PC-3 (cell line): ENCODE measurements at regions not wholly inside any gene's neighbourhood (a gene's known extent, or its start where the extent isn't known, plus 50 kb on each side); places are given as distances from the start of the nearest gene placed in this dataset.

ENCODE experiments used
- ATAC-seq: fragments of 200-7000 bp; cut with Tn5 transposase; 2 replicates; pipeline ENCODE4 v1.9.1; 2020; ENCODE audit warnings: mild to moderate bottlenecking, moderate library complexity
- BruUV-seq: library from RNA; stranded (reverse); fragments of 400-500 nt; replicated peaks from 2 replicates; lab custom pipeline; 2021; lab: Mats Ljungman, UMichigan
- CTCF ChIA-PET: fragments of 300-600 bp; sonication (Branson Sonifier 250); formaldehyde crosslinking; loops from one replicate; lab custom pipeline; 2022; ENCODE audit warnings: antibody characterized with exemption; lab: Charles Lee
- POLR2A ChIA-PET: fragments of 300-600 bp; sonication (Branson Sonifier 250); formaldehyde crosslinking; loops from one replicate; lab custom pipeline; 2022; ENCODE audit warnings: antibody characterized with exemption; ENCODE audit not compliant: unreplicated experiment; lab: Charles Lee
- DNase-seq: peaks from one replicate; pipeline ENCODE4 v3.0.0-alpha.2; 2015
- H2AFZ ChIP-seq: fragments of 300-600 bp; sonication (generic); 2 replicates; pipeline ENCODE4 v1.6.0; 2016; ENCODE audit warnings: antibody characterized with exemption, low read length
- H3F3A ChIP-seq: fragments of 300-600 bp; sonication (generic); one replicate; pipeline ENCODE4 v1.6.0; 2017; ENCODE audit warnings: antibody characterized with exemption, low read length, control low read depth, mild to moderate bottlenecking; ENCODE audit not compliant: unreplicated experiment
- H3K27ac ChIP-seq: fragments of 300-600 bp; sonication (generic); 2 replicates; pipeline ENCODE4 v1.5.1; 2016; ENCODE audit warnings: mild to moderate bottlenecking, low read length
- H3K27me3 ChIP-seq: fragments of 300-600 bp; sonication (generic); 2 replicates; pipeline ENCODE4 v1.6.1; 2016; ENCODE audit warnings: low read length, mixed read lengths
- H3K36me3 ChIP-seq: fragments of 300-600 bp; sonication (generic); 2 replicates; pipeline ENCODE4 v1.6.1; 2016; ENCODE audit warnings: low read depth, mixed run types, low read length, mixed read lengths
- H3K4me1 ChIP-seq: fragments of 300-600 bp; sonication (generic); 2 replicates; pipeline ENCODE4 v1.5.1; 2016; ENCODE audit warnings: low read length; ENCODE audit not compliant: insufficient read depth
- H3K4me2 ChIP-seq: fragments of 300-600 bp; sonication (generic); 2 replicates; pipeline ENCODE4 v1.6.0; 2016; ENCODE audit warnings: low read length
- H3K4me3 ChIP-seq: fragments of 300-600 bp; sonication (generic); 2 replicates; pipeline ENCODE4 v1.5.1; 2016; ENCODE audit warnings: mild to moderate bottlenecking, low read length, mixed read lengths
- H3K79me2 ChIP-seq: fragments of 300-600 bp; sonication (generic); 2 replicates; pipeline ENCODE4 v1.6.1; 2017; ENCODE audit warnings: low read length, mixed read lengths
- H3K9ac ChIP-seq: fragments of 300-600 bp; sonication (generic); 2 replicates; pipeline ENCODE4 v1.6.0; 2016; ENCODE audit warnings: mild to moderate bottlenecking, low read length
- H3K9me2 ChIP-seq: fragments of 300-600 bp; sonication (generic); replicated peaks from 2 replicates; pipeline ENCODE4 v1.6.1; 2016; ENCODE audit warnings: mixed run types, low read length, mixed read lengths
- H3K9me3 ChIP-seq: fragments of 300-600 bp; sonication (generic); 2 replicates; pipeline ENCODE4 v1.6.1; 2016; ENCODE audit warnings: low read length, mixed read lengths
- H4K20me1 ChIP-seq: fragments of 300-600 bp; sonication (generic); 2 replicates; pipeline ENCODE4 v1.6.1; 2016; ENCODE audit warnings: low read length, mixed read lengths
- EZH2 ChIP-seq: fragments of 300-600 bp; sonication (generic); IDR thresholded peaks from one replicate; pipeline ENCODE4 v1.6.1; 2017; ENCODE audit warnings: antibody characterized with exemption, mild to moderate bottlenecking, low read length; ENCODE audit not compliant: unreplicated experiment
- EZH2phosphoT487 ChIP-seq: fragments of 300-600 bp; sonication (generic); IDR thresholded peaks from 2 replicates; pipeline ENCODE4 v1.6.1; 2018; ENCODE audit warnings: mild to moderate bottlenecking, antibody characterized with exemption, low read length, borderline replicate concordance
- intact Hi-C: fragments of 100-400 bp; cut with micrococcal nuclease; formaldehyde crosslinking; loops from 2 replicates; pipeline ENCODE4 v1.9.0; 2023
- TF ChIP-seq, protein P1 (sequence below): fragments of 300-600 bp; sonication (generic); conservative IDR thresholded peaks from 2 replicates; pipeline ENCODE4 v1.5.1; 2017; ENCODE audit warnings: antibody characterized with exemption, low read depth, mild to moderate bottlenecking, low read length

DNA sequence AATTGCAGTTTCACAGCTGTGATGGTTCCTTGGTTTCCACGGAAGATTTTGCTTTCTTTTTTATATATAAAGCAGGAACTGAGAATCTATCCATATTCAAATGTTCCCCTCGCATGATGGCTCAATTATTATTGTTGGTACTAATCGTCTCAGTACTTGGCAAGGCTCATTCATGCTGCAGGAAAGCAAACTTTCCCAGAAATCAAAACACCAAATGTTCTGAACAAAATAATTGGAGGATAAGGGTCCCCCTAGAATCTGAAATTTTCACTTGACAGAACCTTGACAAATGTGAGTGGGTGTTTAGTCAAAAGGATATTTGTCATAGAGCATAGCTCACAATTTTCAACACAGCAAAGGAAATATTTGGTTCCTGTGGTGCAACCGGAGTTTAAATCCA lies 1598.6 kb upstream of the PCDH7 start:
- intact Hi-C loops, result no loop called here
- no TSS peak for BruUV-seq
- no peak for ATAC-seq

DNA sequence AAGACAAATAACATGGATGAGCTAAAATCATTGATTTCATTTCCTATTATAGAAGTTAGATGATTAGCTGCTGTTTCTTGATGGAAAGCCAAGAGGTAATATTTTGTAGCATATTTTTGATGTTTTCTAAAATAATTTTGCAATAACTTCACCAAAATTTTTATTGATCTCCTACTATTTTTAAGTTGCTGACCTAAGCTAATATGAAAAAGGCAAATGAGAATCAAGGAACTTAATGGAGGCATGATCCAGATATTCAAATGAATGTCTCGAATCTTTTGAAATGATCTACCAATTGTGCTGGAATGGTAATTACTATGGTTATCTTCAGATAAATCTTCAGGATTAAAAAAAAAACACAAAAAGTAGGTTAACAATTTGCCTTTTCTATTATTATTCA lies 1591.4 kb upstream of the PCDH7 start:
- no peaks in the 10 kb centered on the region for H4K20me1 ChIP-seq
- H2AFZ ChIP-seq, result no peak overlapping the region
- H3K4me2 ChIP-seq, result no peak overlapping the region
- no peak overlapping the region for H3K4me3 ChIP-seq
- H3K27me3 ChIP-seq, result no peaks in the 10 kb centered on the region
- TF ChIP-seq, protein P1, sequence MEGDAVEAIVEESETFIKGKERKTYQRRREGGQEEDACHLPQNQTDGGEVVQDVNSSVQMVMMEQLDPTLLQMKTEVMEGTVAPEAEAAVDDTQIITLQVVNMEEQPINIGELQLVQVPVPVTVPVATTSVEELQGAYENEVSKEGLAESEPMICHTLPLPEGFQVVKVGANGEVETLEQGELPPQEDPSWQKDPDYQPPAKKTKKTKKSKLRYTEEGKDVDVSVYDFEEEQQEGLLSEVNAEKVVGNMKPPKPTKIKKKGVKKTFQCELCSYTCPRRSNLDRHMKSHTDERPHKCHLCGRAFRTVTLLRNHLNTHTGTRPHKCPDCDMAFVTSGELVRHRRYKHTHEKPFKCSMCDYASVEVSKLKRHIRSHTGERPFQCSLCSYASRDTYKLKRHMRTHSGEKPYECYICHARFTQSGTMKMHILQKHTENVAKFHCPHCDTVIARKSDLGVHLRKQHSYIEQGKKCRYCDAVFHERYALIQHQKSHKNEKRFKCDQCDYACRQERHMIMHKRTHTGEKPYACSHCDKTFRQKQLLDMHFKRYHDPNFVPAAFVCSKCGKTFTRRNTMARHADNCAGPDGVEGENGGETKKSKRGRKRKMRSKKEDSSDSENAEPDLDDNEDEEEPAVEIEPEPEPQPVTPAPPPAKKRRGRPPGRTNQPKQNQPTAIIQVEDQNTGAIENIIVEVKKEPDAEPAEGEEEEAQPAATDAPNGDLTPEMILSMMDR, result no peak
- TF ChIP-seq EZH2, result no peak
- no peak for TF ChIP-seq EZH2phosphoT487
- no peak overlapping the region for H3K27ac ChIP-seq
- intact Hi-C loops, result no loop called here
- H3K9me2 ChIP-seq, result no peaks in the 10 kb centered on the region
- no peaks in the 10 kb centered on the region for H3K4me1 ChIP-seq
- DNase-seq (no peak), ATAC-seq (no peak)
- no peaks in the 10 kb centered on the region for H3K9me3 ChIP-seq
- H3F3A ChIP-seq, result no peaks in the 10 kb centered on the region
- ChIA-PET POLR2A (no interaction called here), CTCF (no interaction called here)
- H3K36me3 ChIP-seq, result no peaks in the 10 kb centered on the region
- no peak overlapping the region for H3K9ac ChIP-seq
- no TSS peak for BruUV-seq
- no peaks in the 10 kb centered on the region for H3K79me2 ChIP-seq

More for the DNA sequence above, 1598.6 kb upstream of the PCDH7 start:
- H4K20me1 ChIP-seq, result no peaks in the 10 kb centered on the region
- no peaks in the 10 kb centered on the region for H3K9me2 ChIP-seq
- H3K4me1 ChIP-seq, result no peaks in the 10 kb centered on the region
- TF ChIP-seq, protein P1, result no peak
- TF ChIP-seq EZH2phosphoT487 (no peak), EZH2 (no peak)
- ChIA-PET POLR2A (no interaction called here), CTCF (no interaction called here)
- no peaks in the 10 kb centered on the region for H3K79me2 ChIP-seq
- no peaks in the 10 kb centered on the region for H3K36me3 ChIP-seq
- no peak for DNase-seq
- no peaks in the 10 kb centered on the region for H3K27me3 ChIP-seq
- no peak overlapping the region for H3K4me3 ChIP-seq
- no peak overlapping the region for H3K27ac ChIP-seq
- H2AFZ ChIP-seq, result no peak overlapping the region
- H3K9ac ChIP-seq, result no peak overlapping the region
- no peaks in the 10 kb centered on the region for H3F3A ChIP-seq
- no peak overlapping the region for H3K4me2 ChIP-seq
- no peaks in the 10 kb centered on the region for H3K9me3 ChIP-seq

DNA sequence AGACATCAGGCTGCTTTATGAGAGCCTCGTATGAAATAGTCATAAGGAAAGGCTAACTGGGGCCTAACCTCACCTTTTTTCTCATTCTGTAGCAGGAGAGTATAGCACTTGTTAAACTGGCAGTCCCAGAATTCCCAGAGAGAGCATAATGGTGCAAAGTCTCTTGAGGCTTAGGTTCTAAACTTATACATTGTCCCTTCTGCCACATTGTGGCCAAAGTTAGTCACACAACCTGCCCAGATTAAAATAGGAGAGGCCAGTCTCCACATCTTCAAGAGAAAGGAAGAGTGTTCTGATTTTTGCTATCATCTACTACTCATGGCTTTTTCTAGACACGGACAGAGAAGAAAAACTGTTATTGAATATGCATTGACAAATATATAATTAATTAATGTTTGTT lies 1588.9 kb upstream of the PCDH7 start:
- Histone ChIP-seq H3K27ac (no peak overlapping the region), H2AFZ (no peak overlapping the region), H3K9ac (no peak overlapping the region), H3K4me2 (no peak overlapping the region), H3K9me2 (no peaks in the 10 kb centered on the region), H3K9me3 (no peaks in the 10 kb centered on the region), H3K36me3 (no peaks in the 10 kb centered on the region), H3F3A (no peaks in the 10 kb centered on the region), H3K27me3 (no peaks in the 10 kb centered on the region), H3K4me1 (no peaks in the 10 kb centered on the region), H3K4me3 (no peak overlapping the region), H4K20me1 (no peaks in the 10 kb centered on the region), H3K79me2 (no peaks in the 10 kb centered on the region)
- DNase-seq, result peak; percentile 6
- no peak for ATAC-seq
- TF ChIP-seq, protein P1, result peak; percentile 35; the same call in 1 of the 2 replicates
- TF ChIP-seq EZH2phosphoT487, result no peak
- intact Hi-C loops, result loop anchor here (5.0 kb wide), 1 partner anchor 1269 kb away; no protein-coding TSS in a partner anchor
- no TSS peak for BruUV-seq
- POLR2A ChIA-PET, result no interaction called here
- CTCF ChIA-PET, result no interaction called here
